ENCODE measurements at regions not wholly inside any gene's neighbourhood (a gene's known extent, or its start where the extent isn't known, plus 50 kb on each side); places are given as distances from the start of the nearest gene placed in this dataset.
"Not testable (repeated sequence)": the region's sequence is repeated elsewhere in the genome, so short reads cannot be mapped to it uniquely, and the experiment has no call there.

GRCh38 chr13:99698010-99698815 lies 196.9 kb downstream of the TM9SF2 start:
- DNase-seq, result no peak

- no peak for DNase-seq
Measured at GRCh38 chr13:99695857-99696256, 194.6 kb downstream of the TM9SF2 start.

DNA sequence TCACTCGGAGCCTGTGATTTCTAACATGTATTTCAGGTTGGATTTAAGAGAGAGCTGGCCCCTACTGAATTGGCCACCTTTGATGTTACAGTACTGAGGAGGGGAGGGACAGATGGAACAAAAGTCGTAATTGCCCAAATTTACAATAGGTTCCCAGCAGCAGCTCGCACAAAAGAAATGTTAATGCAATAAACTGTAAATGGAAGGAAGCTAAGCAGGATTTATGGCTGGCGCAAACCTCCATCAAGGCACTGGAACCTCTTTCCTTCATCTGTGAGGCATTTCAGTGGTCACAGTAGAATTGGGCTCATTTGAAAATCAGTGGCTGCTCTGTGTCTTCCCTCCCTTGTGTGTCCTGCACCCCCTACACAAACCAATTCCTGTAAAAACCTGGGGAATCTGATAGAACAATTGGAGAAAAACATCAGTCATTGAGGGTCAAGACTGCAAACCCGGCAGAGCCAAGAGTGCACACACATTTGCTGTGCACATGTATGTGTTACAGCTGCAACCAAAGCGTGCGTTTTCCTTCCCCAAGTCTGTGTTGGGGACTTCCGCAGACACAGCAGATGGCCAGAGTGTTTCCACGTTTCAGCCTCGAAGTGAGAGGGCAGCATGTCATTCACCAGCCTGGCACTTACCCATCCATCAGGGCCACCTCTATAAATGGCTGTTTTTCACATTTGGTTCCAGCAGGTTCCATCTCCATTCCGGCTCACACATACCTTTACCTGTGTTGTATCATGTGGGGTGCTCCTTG lies 192.8 kb downstream of the TM9SF2 start:
- DNase-seq, result no peak

GRCh38 chr13:99693351-99693750 lies 192.1 kb downstream of the TM9SF2 start:
- no peak for DNase-seq

- no peak for DNase-seq
Measured at GRCh38 chr13:99692854-99693253, 191.6 kb downstream of the TM9SF2 start.

DNA sequence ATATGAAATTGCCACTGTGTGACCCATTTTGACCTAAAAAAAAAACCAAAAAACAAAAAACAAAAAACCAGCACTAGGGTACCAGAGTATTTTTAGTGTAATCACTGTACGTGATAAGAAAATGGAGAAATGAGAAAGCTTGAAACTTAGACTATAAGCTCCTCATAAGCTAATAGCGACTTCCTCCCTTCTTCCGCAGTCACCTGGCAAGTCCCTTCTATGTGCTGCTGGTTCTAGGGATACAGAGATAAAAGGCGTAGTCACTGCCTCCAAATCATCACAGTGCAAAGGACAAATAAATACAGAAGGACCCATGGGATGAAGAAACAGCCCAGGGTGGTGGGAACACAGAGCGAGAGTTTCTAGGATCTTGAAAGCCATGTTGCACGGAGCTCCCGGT lies 190.3 kb downstream of the TM9SF2 start:
- DNase-seq, result no peak

DNA sequence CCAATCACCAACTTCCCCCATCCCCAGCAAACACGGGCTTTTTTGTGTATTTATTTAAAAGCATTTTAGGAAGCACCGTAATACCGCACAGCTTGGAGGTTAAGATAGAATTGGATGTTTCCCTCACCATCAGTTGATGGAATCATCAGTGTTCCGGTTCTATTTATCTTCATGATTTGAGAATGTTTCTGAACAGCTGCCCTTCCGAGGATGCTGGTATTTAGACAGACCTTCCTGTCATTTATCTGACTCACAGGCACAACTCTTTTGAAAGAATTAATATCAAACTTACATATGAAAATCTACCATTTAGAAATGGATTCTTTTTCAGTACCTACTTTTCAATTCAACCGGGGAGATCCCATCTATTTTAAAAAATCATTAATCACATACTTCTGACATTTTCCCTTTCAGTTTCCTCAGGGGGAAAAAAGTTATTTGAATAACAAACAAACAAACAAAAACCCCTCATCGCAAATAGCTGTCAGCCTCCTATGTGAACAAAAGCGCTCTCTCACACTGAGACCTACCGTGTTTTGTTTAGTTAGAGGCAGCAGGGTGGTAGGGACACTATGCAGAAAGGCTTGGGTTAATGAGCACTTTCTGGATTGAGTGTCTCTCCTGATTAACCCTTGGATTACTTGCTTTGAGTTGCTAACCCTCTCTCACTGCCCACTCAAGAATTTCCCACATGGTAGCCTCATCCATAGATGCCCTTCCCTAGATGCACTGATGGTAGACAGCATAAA lies 189.3 kb downstream of the TM9SF2 start:
- no peak for DNase-seq

- peak; percentile 51 for DNase-seq
Measured at GRCh38 chr13:99689955-99690354, 188.7 kb downstream of the TM9SF2 start.

DNA sequence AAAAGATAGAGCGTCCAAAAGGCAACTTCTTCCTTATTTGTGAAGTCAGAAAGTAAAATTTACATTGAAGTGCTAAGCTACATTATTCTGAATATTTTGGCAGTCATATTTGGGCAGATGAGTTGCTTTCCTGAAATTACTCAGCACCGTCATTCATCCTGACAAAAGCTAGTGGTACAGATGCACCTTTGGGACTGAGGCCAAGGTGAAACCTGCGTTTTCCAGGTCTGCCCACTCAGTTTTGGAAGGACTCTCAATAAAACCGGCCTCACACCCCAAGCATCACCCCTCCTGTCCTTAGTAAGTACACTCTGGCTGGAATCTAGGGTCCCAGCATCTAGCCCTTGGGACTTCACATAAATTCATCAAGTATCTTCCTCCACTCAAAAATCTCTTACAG lies 187.5 kb downstream of the TM9SF2 start:
- DNase-seq, result no peak

GRCh38 chr13:99687723-99688397 lies 186.6 kb downstream of the TM9SF2 start:
- DNase-seq, result no peak

- DNase-seq, result no peak
Measured at GRCh38 chr13:99686944-99687411, 185.7 kb downstream of the TM9SF2 start.

- no peak for DNase-seq
Measured at GRCh38 chr13:99686157-99686572, 184.9 kb downstream of the TM9SF2 start.

DNA sequence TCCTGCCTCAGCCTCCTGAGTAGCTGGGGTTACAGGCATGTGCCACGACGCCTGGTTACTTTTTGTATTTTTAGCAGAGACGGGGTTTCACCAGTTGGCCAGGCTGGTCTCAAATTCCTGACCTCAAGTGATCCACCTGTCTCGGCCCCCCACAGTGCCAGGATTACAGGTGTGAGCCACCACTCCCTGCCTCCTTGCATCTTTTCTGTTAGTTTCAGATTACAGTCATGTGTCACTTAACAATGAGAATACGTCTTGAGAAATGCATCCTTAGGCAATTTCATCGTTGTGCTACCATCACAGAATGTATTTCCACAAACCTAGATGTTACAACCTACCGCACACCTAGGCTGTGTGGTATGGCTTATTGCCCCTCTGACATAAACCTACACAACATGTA lies 180.4 kb downstream of the TM9SF2 start:
- no peak for DNase-seq

DNA sequence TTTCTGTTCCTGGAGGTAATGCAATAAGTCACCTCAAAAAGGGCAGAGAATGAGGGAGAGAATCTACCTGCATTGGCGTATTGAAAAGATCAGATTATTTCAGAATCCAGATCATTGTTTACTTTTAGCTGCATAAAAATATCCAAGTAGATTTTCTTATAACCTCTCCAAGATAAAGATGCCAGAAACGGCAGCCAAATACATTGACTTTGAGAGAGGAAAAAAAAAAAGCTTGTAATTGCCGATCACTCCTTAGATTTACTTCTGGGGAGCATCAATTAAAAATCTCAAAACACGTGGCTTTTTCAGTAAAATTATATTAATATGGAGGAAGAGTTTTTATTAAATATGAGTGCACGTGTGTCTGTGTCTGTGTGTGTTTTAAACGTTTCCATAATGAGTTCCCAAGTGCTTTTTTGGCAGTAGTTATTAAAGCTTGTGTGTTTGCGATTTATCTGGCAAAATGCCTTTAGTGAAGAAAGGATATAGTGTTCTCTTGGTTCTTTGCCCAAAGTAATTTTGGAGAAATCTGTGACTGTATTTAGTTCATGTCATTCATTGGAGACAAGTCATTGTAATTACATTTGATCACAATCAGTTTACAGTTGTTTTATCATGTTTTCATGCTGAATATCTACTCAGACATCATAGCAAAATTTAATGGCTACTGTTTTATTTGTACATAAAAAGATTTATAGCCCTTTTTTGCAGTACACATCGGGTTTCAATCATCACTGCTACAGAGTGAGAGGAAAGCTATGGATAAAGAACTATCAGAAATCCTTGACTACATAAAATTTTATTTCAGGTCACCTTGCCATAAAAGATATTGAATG lies 176.1 kb downstream of the TM9SF2 start:
- DNase-seq, result no peak

DNA sequence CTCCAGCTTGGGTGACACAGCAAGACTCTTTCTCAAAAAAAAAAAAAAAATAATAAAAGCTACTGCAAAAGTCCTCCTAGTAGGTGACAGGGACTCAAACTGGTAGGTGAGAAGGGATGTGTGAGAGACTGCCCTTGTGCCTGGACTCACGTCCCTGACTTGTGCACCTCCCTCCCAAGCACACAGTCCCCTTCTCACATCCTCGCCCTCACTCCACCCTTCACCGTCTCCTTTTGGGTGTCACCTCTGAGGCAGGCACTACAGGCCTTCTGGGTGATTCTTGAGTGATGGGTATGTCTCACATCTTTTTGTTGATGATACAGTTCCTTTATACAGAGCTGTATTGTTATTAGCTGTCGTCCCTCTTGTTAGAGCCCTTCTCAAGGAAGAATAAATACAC lies 170.5 kb downstream of the TM9SF2 start:
- no peak for DNase-seq

- not testable (repeated sequence) for DNase-seq
Measured at GRCh38 chr13:99669096-99669495, 167.8 kb downstream of the TM9SF2 start.

GRCh38 chr13:99666146-99666805 lies 165.0 kb downstream of the TM9SF2 start:
- DNase-seq, result no peak

DNA sequence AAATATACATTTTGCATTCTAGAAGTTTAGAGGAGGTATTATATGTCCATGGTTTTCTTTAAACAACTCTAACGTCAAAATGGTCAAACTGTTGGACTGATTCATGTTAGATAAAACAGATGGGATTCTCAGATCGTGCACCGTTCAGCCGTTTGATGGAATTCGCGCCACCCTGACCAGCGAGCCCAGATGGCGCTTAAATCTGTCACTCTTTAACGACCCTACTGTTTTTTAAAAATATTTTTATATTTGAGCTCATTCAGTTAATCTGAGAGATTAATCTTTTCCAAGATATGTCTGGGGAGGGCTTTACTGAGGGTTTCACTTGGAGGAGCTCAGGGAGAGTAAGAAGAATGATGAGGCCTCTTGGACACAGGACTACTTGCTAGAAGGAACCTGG lies 164.4 kb downstream of the TM9SF2 start:
- no peak for DNase-seq

GRCh38 chr13:99663908-99664307 lies 162.6 kb downstream of the TM9SF2 start:
- no peak for DNase-seq

- no peak for DNase-seq
Measured at GRCh38 chr13:99663185-99663825, 162.0 kb downstream of the TM9SF2 start.

Measured in left kidney (tissue), 1 donor.